SK-N-SH (cell line): ENCODE measurements at regions not wholly inside any gene's neighbourhood (a gene's known extent, or its start where the extent isn't known, plus 50 kb on each side); places are given as distances from the start of the nearest gene placed in this dataset.

Experiments used
- CTCF ChIP-seq: fragments of 200-600 bp; sonication (generic); IDR thresholded peaks from 2 replicates; pipeline ENCODE4 v1.6.1; 2017; ENCODE audit warnings: antibody characterized with exemption, mild to moderate bottlenecking, moderate library complexity
- EP300 ChIP-seq, 2 experiments: IDR thresholded peaks; 2 replicates each; pipeline versions ENCODE4 v1.4.0 to v1.6.1; 2012; ENCODE audit warnings: borderline replicate concordance in 1 of 2, low read depth in 1 of 2, low read length in 1 of 2
- EZH2phosphoT487 ChIP-seq: fragments of 200-600 bp; sonication (generic); IDR thresholded peaks from 2 replicates; pipeline ENCODE4 v1.6.1; 2017; ENCODE audit warnings: low read depth, mixed run types, mild to moderate bottlenecking, antibody characterized with exemption, moderate library complexity, borderline replicate concordance
- FOXJ3 ChIP-seq: sonication (generic); formaldehyde crosslinking; IDR thresholded peaks from 2 replicates; pipeline ENCODE4 v1.5.1; 2020; ENCODE audit warnings: mild to moderate bottlenecking, missing genetic modification reagents
- GABPA ChIP-seq: IDR thresholded peaks from 2 replicates; pipeline ENCODE4 v1.4.0; 2012; ENCODE audit warnings: low read depth, mild to moderate bottlenecking
- MXI1 ChIP-seq: IDR thresholded peaks from 2 replicates; pipeline ENCODE4 v1.6.1; 2012; ENCODE audit warnings: mild to moderate bottlenecking, low read depth, low read length, improper control_type of control experiment
- NFIC ChIP-seq: IDR thresholded peaks from 2 replicates; pipeline ENCODE4 v1.4.0; 2012; ENCODE audit warnings: borderline replicate concordance
- PBX3 ChIP-seq: IDR thresholded peaks from 2 replicates; pipeline ENCODE4; 2012
- POLR2AphosphoS5 ChIP-seq: IDR thresholded peaks from 2 replicates; pipeline ENCODE4 v1.6.1; 2012; ENCODE audit warnings: low read depth, low read length
- RAD21 ChIP-seq: IDR thresholded peaks from 2 replicates; pipeline ENCODE4 v1.6.1; 2012; ENCODE audit warnings: mild to moderate bottlenecking, low read length
- REST ChIP-seq: IDR thresholded peaks from 2 replicates; pipeline ENCODE4 v1.6.1; 2012; ENCODE audit warnings: mild to moderate bottlenecking, low read depth, low read length, moderate library complexity
- SMC3 ChIP-seq: IDR thresholded peaks from 2 replicates; pipeline ENCODE4 v1.6.1; 2012; ENCODE audit warnings: low read depth, low read length, improper control_type of control experiment
- TAF1 ChIP-seq: IDR thresholded peaks from 2 replicates; pipeline ENCODE4 v1.6.1; 2012; ENCODE audit warnings: low read depth, mild to moderate bottlenecking, low read length, moderate library complexity, borderline replicate concordance
- USF2 ChIP-seq: fragments of 150-350 bp; IDR thresholded peaks from 2 replicates; pipeline ENCODE4 v1.6.1; 2017; ENCODE audit warnings: antibody characterized with exemption, low read length, low read depth, borderline replicate concordance

- no peak for TF ChIP-seq FOXJ3 (CRISPR knock-in tag)
- no peak for TF ChIP-seq EZH2phosphoT487
- TF ChIP-seq CTCF, result no peak
- TF ChIP-seq NFIC, result no peak
- no peak for TF ChIP-seq SMC3
- no peak for TF ChIP-seq TAF1
- no peak for TF ChIP-seq REST
- TF ChIP-seq MXI1, result no peak
- TF ChIP-seq PBX3, result no peak
- no peak for TF ChIP-seq EP300 (IDR thresholded peaks at IDR 0.05; ENCODE audit: borderline replicate concordance in 1 of 2, low read depth in 1 of 2, low read length in 1 of 2)
- no peak for TF ChIP-seq GABPA
- TF ChIP-seq USF2, result no peak
- no peak for TF ChIP-seq POLR2AphosphoS5
- no peak for TF ChIP-seq RAD21
Measured at GRCh38 chr13:40494946-40495620, 171.4 kb downstream of the FOXO1 start.
